HCT116 (cell line): ENCODE measurements at regions not wholly inside any gene's neighbourhood (a gene's known extent, or its start where the extent isn't known, plus 50 kb on each side); places are given as distances from the start of the nearest gene placed in this dataset.
A peak's percentile ranks its signal among the peaks of the same experiment; 100 is the strongest.

Experiments
- ATAC-seq: fragments of 200-7000 bp; cut with Tn5 transposase; 2 replicates; pipeline ENCODE4 v1.9.1; 2020; ENCODE audit warnings: mild to moderate bottlenecking, moderate library complexity
- BruUV-seq: library from RNA; stranded (reverse); fragments of 400-500 nt; replicated peaks from 2 replicates; lab custom pipeline; 2021; lab: Mats Ljungman, UMichigan
- CTCF ChIA-PET: fragments of 300-600 bp; sonication (Branson Sonifier 250); formaldehyde crosslinking; loops from one replicate; lab custom pipeline; 2021; ENCODE audit warnings: antibody characterized with exemption; lab: Charles Lee
- POLR2A ChIA-PET: fragments of 300-600, 350-600 bp; sonication (Branson Sonifier 250); formaldehyde crosslinking; loops from one replicate; lab custom pipeline; 2021; ENCODE audit warnings: antibody characterized with exemption; lab: Charles Lee
- RAD21 ChIA-PET, 2 experiments: fragments of 300-600 bp; sonication (Branson Sonifier 250); formaldehyde crosslinking; loops; one replicate each; lab custom pipeline; 2023; ENCODE audit warnings: low total read pairs in 2 of 2; ENCODE audit not compliant: uncharacterized antibody in 2 of 2, unreplicated experiment in 2 of 2, low non-redundant PET in 1 of 2; lab: Charles Lee
- DNase-seq: peaks from one replicate; pipeline ENCODE4 v3.0.0-alpha.2; 2010; ENCODE audit warnings: low read depth, low spot score
- H2AFZ ChIP-seq: fragments of 200-600 bp; shearing (Covaris generic), sonication (generic); 2 replicates; pipeline ENCODE4 v1.6.1; 2017; ENCODE audit warnings: low read depth, mixed run types, mixed read lengths, antibody characterized with exemption, low read length; ENCODE audit not compliant: poor library complexity, severe bottlenecking
- H3K27ac ChIP-seq: 2 replicates; pipeline ENCODE4 v1.5.1; 2012; ENCODE audit warnings: low read depth, low read length
- H3K27me3 ChIP-seq: fragments of 200-600 bp; sonication (generic); 2 replicates; pipeline ENCODE4 v1.6.1; 2016; ENCODE audit warnings: mixed run types, low read length, mixed read lengths; ENCODE audit not compliant: insufficient read depth
- H3K36me3 ChIP-seq, 2 experiments: fragments of 200-500 bp in 1 of 2; fragments of 200-600 bp in 1 of 2; sonication (Bioruptor generic) in 1 of 2; sonication (generic) in 1 of 2; 2 replicates each; pipeline versions ENCODE4 v1.5.1 to v1.6.1; 2014 to 2016; ENCODE audit warnings: low read length in 2 of 2, inconsistent platforms in 1 of 2, mixed read lengths in 1 of 2, mixed run types in 1 of 2; ENCODE audit not compliant: insufficient read depth in 2 of 2, control insufficient read depth in 1 of 2
- H3K4me1 ChIP-seq, 2 experiments: fragments of 200-600 bp in 1 of 2; sonication (generic) in 1 of 2; 2 replicates each; pipeline versions ENCODE4 v1.5.1 to v1.6.1; 2012 to 2017; ENCODE audit warnings: low read length in 2 of 2, inconsistent platforms in 1 of 2, mild to moderate bottlenecking in 1 of 2, mixed read lengths in 1 of 2, mixed run types in 1 of 2, moderate library complexity in 1 of 2; ENCODE audit not compliant: insufficient read depth in 2 of 2, control insufficient read depth in 1 of 2
- H3K4me2 ChIP-seq: fragments of 200-600 bp; sonication (generic); 2 replicates; pipeline ENCODE4 v1.6.1; 2017; ENCODE audit warnings: mixed run types, low read length, mixed read lengths
- H3K4me3 ChIP-seq, 2 experiments: fragments of 200-600 bp in 1 of 2; sonication (generic) in 1 of 2; replicated peaks in 1 of 2; 2 replicates each; pipeline ENCODE4 v1.5.1; 2011 to 2016; ENCODE audit warnings: low read length in 2 of 2, control low read depth in 1 of 2, low read depth in 1 of 2, mild to moderate bottlenecking in 1 of 2, mixed read lengths in 1 of 2, mixed run types in 1 of 2
- H3K79me2 ChIP-seq: fragments of 200-600 bp; sonication (generic); 2 replicates; pipeline ENCODE4 v1.6.1; 2017; ENCODE audit warnings: mild to moderate bottlenecking, mixed run types, low read length, moderate library complexity, mixed read lengths; ENCODE audit not compliant: insufficient read depth
- H3K9ac ChIP-seq: fragments of 200-600 bp; sonication (generic); 2 replicates; pipeline ENCODE4 v1.6.1; 2016; ENCODE audit warnings: low read length, mixed read lengths
- H3K9me2 ChIP-seq: fragments of 200-600 bp; sonication (generic), shearing (Covaris generic); 2 replicates; pipeline ENCODE4 v1.6.1; 2017; ENCODE audit warnings: mixed run types, mild to moderate bottlenecking, moderate library complexity; ENCODE audit not compliant: insufficient read depth
- H3K9me3 ChIP-seq, 2 experiments: fragments of 200-500 bp in 1 of 2; fragments of 200-600 bp in 1 of 2; sonication (Bioruptor generic) in 1 of 2; sonication (generic) in 1 of 2; 2 replicates each; pipeline ENCODE4 v1.6.1; 2014 to 2017; ENCODE audit warnings: low read length in 2 of 2, mixed read lengths in 2 of 2, inconsistent platforms in 1 of 2, low read depth in 1 of 2, mild to moderate bottlenecking in 1 of 2, mixed run types in 1 of 2, moderate library complexity in 1 of 2; ENCODE audit not compliant: control insufficient read depth in 1 of 2, insufficient read depth in 1 of 2
- H4K20me1 ChIP-seq: fragments of 200-600 bp; sonication (generic), shearing (Covaris generic); 2 replicates; pipeline ENCODE4 v1.6.1; 2017; ENCODE audit warnings: mixed run types, mild to moderate bottlenecking, moderate library complexity; ENCODE audit not compliant: insufficient read depth
- CBX3 ChIP-seq: IDR thresholded peaks from 2 replicates; pipeline ENCODE4 v1.6.1; 2012; ENCODE audit warnings: low read depth
- EGR1 ChIP-seq: IDR thresholded peaks from 2 replicates; pipeline ENCODE4 v1.6.1; 2012; ENCODE audit warnings: low read depth
- RAD21 ChIP-seq: IDR thresholded peaks from 2 replicates; pipeline ENCODE4 v1.6.1; 2012; ENCODE audit warnings: low read depth, mild to moderate bottlenecking
- SP1 ChIP-seq: IDR thresholded peaks from 2 replicates; pipeline ENCODE4 v1.6.1; 2012; ENCODE audit warnings: low read depth
- ZFX ChIP-seq: fragments of 450-650 bp; IDR thresholded peaks from 2 replicates; pipeline ENCODE4 v1.6.1; 2017
- ZNF274 ChIP-seq: fragments of 200-500 bp; sonication (Bioruptor generic); IDR thresholded peaks from 2 replicates; pipeline ENCODE4 v1.6.1; 2014; ENCODE audit warnings: mild to moderate bottlenecking, low read depth, low read length, inconsistent platforms
- intact Hi-C: fragments of 100-400 bp; cut with micrococcal nuclease; formaldehyde crosslinking; loops from 2 replicates; pipeline ENCODE4 v1.10.0; 2022
- TF ChIP-seq, protein P1 (sequence below), 3 experiments: fragments of 200-600 bp in 1 of 3; sonication (generic) in 1 of 3; IDR thresholded peaks in 2 of 3; conservative IDR thresholded peaks in 1 of 3; 2 replicates each; pipeline ENCODE4 v1.5.1; 2012 to 2017; ENCODE audit warnings: low read depth in 2 of 3, low read length in 2 of 3, antibody characterized with exemption in 1 of 3, borderline replicate concordance in 1 of 3, control low read depth in 1 of 3, mild to moderate bottlenecking in 1 of 3, mixed read lengths in 1 of 3, mixed run types in 1 of 3, moderate library complexity in 1 of 3; ENCODE audit not compliant: insufficient read depth in 1 of 3
- TF ChIP-seq, protein P2 (sequence below): IDR thresholded peaks from 2 replicates; pipeline ENCODE4 v1.6.1; 2012
- TF ChIP-seq, protein P3 (sequence below): IDR thresholded peaks from 2 replicates; pipeline ENCODE4 v1.6.1; 2012

DNA sequence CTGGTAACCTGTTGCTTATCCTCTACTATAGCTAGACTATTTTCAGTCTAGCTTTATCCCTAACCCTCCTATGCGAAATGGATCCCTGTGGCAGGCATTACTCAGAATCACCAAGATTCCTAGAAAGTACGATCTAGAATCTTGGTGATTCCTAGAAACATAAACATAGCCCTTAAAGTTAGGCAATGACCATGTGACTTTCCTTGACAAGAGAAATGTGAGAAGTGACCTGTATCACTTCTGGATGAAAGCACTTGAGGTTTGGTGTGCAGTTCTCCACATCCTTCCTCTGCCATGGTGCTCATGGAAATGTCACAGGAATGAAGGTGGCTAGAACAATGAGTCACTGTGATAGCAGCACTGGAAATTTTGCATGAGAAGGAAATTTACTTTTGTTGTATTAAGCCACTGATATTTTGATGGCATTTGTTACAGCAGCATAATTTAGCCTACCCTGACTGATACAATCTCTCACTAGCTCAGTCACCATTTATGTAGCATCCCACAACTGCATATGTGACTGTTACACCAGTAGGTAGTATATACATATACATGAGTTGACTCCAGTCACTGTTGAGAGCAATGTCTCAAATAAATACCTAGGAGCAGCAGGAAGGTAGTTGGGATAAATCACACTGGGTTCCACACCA lies 68.3 kb upstream of the MAPRE2 start (continued):
- TF ChIP-seq, protein P1, sequence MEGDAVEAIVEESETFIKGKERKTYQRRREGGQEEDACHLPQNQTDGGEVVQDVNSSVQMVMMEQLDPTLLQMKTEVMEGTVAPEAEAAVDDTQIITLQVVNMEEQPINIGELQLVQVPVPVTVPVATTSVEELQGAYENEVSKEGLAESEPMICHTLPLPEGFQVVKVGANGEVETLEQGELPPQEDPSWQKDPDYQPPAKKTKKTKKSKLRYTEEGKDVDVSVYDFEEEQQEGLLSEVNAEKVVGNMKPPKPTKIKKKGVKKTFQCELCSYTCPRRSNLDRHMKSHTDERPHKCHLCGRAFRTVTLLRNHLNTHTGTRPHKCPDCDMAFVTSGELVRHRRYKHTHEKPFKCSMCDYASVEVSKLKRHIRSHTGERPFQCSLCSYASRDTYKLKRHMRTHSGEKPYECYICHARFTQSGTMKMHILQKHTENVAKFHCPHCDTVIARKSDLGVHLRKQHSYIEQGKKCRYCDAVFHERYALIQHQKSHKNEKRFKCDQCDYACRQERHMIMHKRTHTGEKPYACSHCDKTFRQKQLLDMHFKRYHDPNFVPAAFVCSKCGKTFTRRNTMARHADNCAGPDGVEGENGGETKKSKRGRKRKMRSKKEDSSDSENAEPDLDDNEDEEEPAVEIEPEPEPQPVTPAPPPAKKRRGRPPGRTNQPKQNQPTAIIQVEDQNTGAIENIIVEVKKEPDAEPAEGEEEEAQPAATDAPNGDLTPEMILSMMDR (IDR thresholded peaks at IDR 0.05 in 2 of 3, conservative IDR thresholded peaks at IDR 0.05 in 1 of 3; ENCODE audit: borderline replicate concordance in 1 of 3, insufficient read depth in 1 of 3, low read depth in 2 of 3, low read length in 2 of 3), result no peak
- TF ChIP-seq SP1, result no peak
- no peak for TF ChIP-seq CBX3
- TF ChIP-seq, protein P2, sequence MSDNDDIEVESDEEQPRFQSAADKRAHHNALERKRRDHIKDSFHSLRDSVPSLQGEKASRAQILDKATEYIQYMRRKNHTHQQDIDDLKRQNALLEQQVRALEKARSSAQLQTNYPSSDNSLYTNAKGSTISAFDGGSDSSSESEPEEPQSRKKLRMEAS, result no peak
- no peak for TF ChIP-seq ZFX
- TF ChIP-seq ZNF274, result no peak
- TF ChIP-seq, protein P3, sequence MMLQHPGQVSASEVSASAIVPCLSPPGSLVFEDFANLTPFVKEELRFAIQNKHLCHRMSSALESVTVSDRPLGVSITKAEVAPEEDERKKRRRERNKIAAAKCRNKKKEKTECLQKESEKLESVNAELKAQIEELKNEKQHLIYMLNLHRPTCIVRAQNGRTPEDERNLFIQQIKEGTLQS, result no peak
- TF ChIP-seq RAD21, result no peak

DNA sequence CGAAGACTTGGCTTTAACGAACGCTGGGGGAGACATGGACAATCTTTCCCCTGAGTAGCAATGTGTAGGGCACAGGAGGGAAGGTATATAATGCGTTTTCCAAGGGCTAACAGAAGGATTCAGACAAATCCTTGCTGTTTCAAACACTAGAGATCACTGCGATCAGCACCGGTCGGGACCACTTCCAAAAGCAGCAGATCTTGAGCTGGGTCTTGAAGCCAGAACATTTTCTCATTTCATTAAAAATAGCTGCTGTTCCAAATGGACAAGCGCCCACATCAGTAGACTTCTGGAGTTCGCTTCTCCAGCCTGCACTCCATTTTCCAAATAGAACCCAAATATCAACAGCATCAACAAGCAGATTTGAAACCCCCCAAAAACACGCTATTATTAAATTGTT lies 65.1 kb upstream of the MAPRE2 start:
- Histone ChIP-seq H3K36me3 (no peaks in the 10 kb centered on the region), H3K9me3 (no peaks in the 10 kb centered on the region), H3K4me1 (peaks cover 15 to 47% of the 10 kb centered on the region in 2 experiments), H3K79me2 (no peaks in the 10 kb centered on the region), H2AFZ (peak overlapping the region; percentile 74)
- BruUV-seq, result no TSS peak
- RAD21 ChIA-PET, result no interaction called here
- CTCF ChIA-PET, result no interaction called here
- no peak for TF ChIP-seq EGR1
- TF ChIP-seq, all 23 proteins: peak for 0
- Histone ChIP-seq H3K9me2 (no peaks in the 10 kb centered on the region), H3K4me2 (peak overlapping the region; percentile 98), H3K9ac (no peak overlapping the region), H3K27me3 (no peaks in the 10 kb centered on the region), H4K20me1 (no peaks in the 10 kb centered on the region), H3K27ac (no peak overlapping the region), H3K4me3 (peak overlapping the region; percentile 67 to 69)
- POLR2A ChIA-PET, result no interaction called here
- intact Hi-C loops, result loop anchor here (5.0 kb wide), 1 partner anchor 49 kb away; no protein-coding TSS in a partner anchor
- ATAC-seq (no peak), DNase-seq (no peak)
